KMS-11 (cell line): ENCODE measurements at regions not wholly inside any gene's neighbourhood (a gene's known extent, or its start where the extent isn't known, plus 50 kb on each side); places are given as distances from the start of the nearest gene placed in this dataset.

Experiments
- H2AFZ ChIP-seq: fragments of 200-600 bp; sonication (generic); 2 replicates; pipeline ENCODE4 v1.6.1; 2016; ENCODE audit warnings: antibody characterized with exemption, mixed run types, low read depth
- H3K27ac ChIP-seq: fragments of 200-600 bp; sonication (generic); 2 replicates; pipeline ENCODE4 v1.6.1; 2016; ENCODE audit warnings: mild to moderate bottlenecking, mixed run types
- H3K27me3 ChIP-seq: fragments of 200-600 bp; sonication (generic); 2 replicates; pipeline ENCODE4 v1.6.1; 2017; ENCODE audit warnings: mild to moderate bottlenecking, low read depth, mixed run types, moderate library complexity; ENCODE audit not compliant: insufficient read depth
- H3K36me3 ChIP-seq: fragments of 200-600 bp; sonication (generic); 2 replicates; pipeline ENCODE4 v1.6.1; 2017; ENCODE audit warnings: mild to moderate bottlenecking, mixed run types; ENCODE audit not compliant: insufficient read depth
- H3K4me1 ChIP-seq: fragments of 200-600 bp; sonication (generic); 2 replicates; pipeline ENCODE4 v1.6.1; 2016; ENCODE audit warnings: mild to moderate bottlenecking, low read depth, mixed run types; ENCODE audit not compliant: poor library complexity, severe bottlenecking
- H3K4me2 ChIP-seq: fragments of 200-600 bp; sonication (generic); 2 replicates; pipeline ENCODE4 v1.7.0; 2016; ENCODE audit warnings: mild to moderate bottlenecking, mixed run types
- H3K4me3 ChIP-seq: fragments of 200-600 bp; sonication (generic); IDR thresholded peaks from 2 replicates; pipeline ENCODE4 v1.6.1; 2017; ENCODE audit warnings: low read depth, low read length, mixed read lengths; ENCODE audit not compliant: insufficient read depth
- H3K79me2 ChIP-seq: fragments of 200-600 bp; sonication (generic); 2 replicates; pipeline ENCODE4 v1.6.1; 2016; ENCODE audit warnings: low read depth, mixed run types; ENCODE audit not compliant: insufficient read depth
- H3K9ac ChIP-seq: fragments of 200-600 bp; sonication (generic); 2 replicates; pipeline ENCODE4 v1.6.1; 2016; ENCODE audit warnings: mild to moderate bottlenecking, mixed run types
- H4K20me1 ChIP-seq: fragments of 200-600 bp; sonication (generic); 2 replicates; pipeline ENCODE4 v1.6.1; 2016; ENCODE audit warnings: mild to moderate bottlenecking, mixed run types; ENCODE audit not compliant: insufficient read depth
- CTCF ChIP-seq: fragments of 200-600 bp; sonication (generic); conservative IDR thresholded peaks from 2 replicates; pipeline ENCODE4 v1.6.1; 2017; ENCODE audit warnings: low read depth, mild to moderate bottlenecking, antibody characterized with exemption, low read length, moderate library complexity, mixed read lengths

- Histone ChIP-seq H3K4me1 (no peaks in the 10 kb centered on the region), H3K27me3 (no peaks in the 10 kb centered on the region), H3K79me2 (no peaks in the 10 kb centered on the region), H2AFZ (no peak overlapping the region), H3K9ac (no peak overlapping the region), H3K4me2 (no peak overlapping the region), H3K36me3 (no peaks in the 10 kb centered on the region), H4K20me1 (no peaks in the 10 kb centered on the region), H3K4me3 (no peak overlapping the region), H3K27ac (no peak overlapping the region)
- TF ChIP-seq CTCF, result peak; percentile 31; the same call in 1 of the 2 replicates
These were observed 518.5 kb downstream of the NR2F1-AS1 start for GRCh38 chr5:93062548-93062947.

- Histone ChIP-seq H3K4me2 (no peak overlapping the region), H3K4me1 (no peaks in the 10 kb centered on the region), H4K20me1 (no peaks in the 10 kb centered on the region), H2AFZ (no peak overlapping the region), H3K79me2 (no peaks in the 10 kb centered on the region), H3K27ac (no peak overlapping the region), H3K4me3 (no peak overlapping the region), H3K9ac (no peak overlapping the region), H3K27me3 (no peaks in the 10 kb centered on the region), H3K36me3 (no peaks in the 10 kb centered on the region)
- TF ChIP-seq CTCF, result no peak
These were observed 522.7 kb downstream of the NR2F1-AS1 start for GRCh38 chr5:93058309-93058708.

GRCh38 chr5:93057311-93057710, 523.7 kb downstream of the NR2F1-AS1 start:
- no peak overlapping the region for H3K9ac ChIP-seq
- H3K79me2 ChIP-seq, result no peaks in the 10 kb centered on the region
- no peaks in the 10 kb centered on the region for H4K20me1 ChIP-seq
- no peak overlapping the region for H3K27ac ChIP-seq
- H3K4me2 ChIP-seq, result no peak overlapping the region
- H3K27me3 ChIP-seq, result no peaks in the 10 kb centered on the region
- H3K4me3 ChIP-seq, result no peak overlapping the region
- TF ChIP-seq CTCF, result no peak
- no peaks in the 10 kb centered on the region for H3K4me1 ChIP-seq
- H2AFZ ChIP-seq, result no peak overlapping the region
- H3K36me3 ChIP-seq, result no peaks in the 10 kb centered on the region

GRCh38 chr5:93055971-93056370, 525.0 kb downstream of the NR2F1-AS1 start:
- Histone ChIP-seq H3K9ac (no peak overlapping the region), H3K79me2 (no peaks in the 10 kb centered on the region), H3K4me2 (no peak overlapping the region), H3K4me1 (no peaks in the 10 kb centered on the region), H3K27me3 (no peaks in the 10 kb centered on the region), H4K20me1 (no peaks in the 10 kb centered on the region), H3K4me3 (no peak overlapping the region), H2AFZ (no peak overlapping the region), H3K27ac (no peak overlapping the region), H3K36me3 (no peaks in the 10 kb centered on the region)
- no peak for TF ChIP-seq CTCF
